B cell (primary cell): ENCODE measurements at regions not wholly inside any gene's neighbourhood (a gene's known extent, or its start where the extent isn't known, plus 50 kb on each side); places are given as distances from the start of the nearest gene placed in this dataset.

Experiments used
- ATAC-seq: fragments of 200-7000 bp; cut with Tn5 transposase; one replicate; pipeline ENCODE4 v1.10.0; 2021; ENCODE audit warnings: low read depth, mild to moderate bottlenecking, moderate number of reproducible peaks, moderate library complexity
- CTCF ChIA-PET: fragments of 350-600 bp; sonication (Branson Sonifier 250); formaldehyde crosslinking; loops from one replicate; lab custom pipeline; 2021; ENCODE audit warnings: antibody characterized with exemption, inconsistent platforms; lab: Charles Lee
- POLR2A ChIA-PET: fragments of 350-600 bp; sonication (Branson Sonifier 250); formaldehyde crosslinking; loops from one replicate; lab custom pipeline; 2021; ENCODE audit warnings: antibody characterized with exemption; lab: Charles Lee
- DNase-seq: peaks from one replicate; pipeline ENCODE4 v3.0.0; 2013
- H2AFZ ChIP-seq: 2 replicates; pipeline ENCODE4 v1.6.1; 2012; ENCODE audit warnings: mild to moderate bottlenecking, low read depth, low read length; ENCODE audit not compliant: insufficient read depth, poor library complexity, severe bottlenecking
- H3K27ac ChIP-seq, 2 donors: 1 replicate in 1 of 2; 2 replicates in 1 of 2; pipeline ENCODE4 v1.5.1; 2012 to 2013; ENCODE audit warnings: low read length in 2 of 2, mild to moderate bottlenecking in 2 of 2, moderate library complexity in 1 of 2
- H3K27me3 ChIP-seq, 4 experiments: fragments of 200-600 bp in 1 of 4; sonication (generic) in 1 of 4; replicated peaks in 1 of 4; 1 replicate in 2 of 4; 2 replicates in 2 of 4; pipeline versions ENCODE4 v1.6.1 to v1.7.0; 2013 to 2016; ENCODE audit warnings: low read length in 3 of 4, mild to moderate bottlenecking in 2 of 4, mixed read lengths in 1 of 4, moderate library complexity in 1 of 4; ENCODE audit not compliant: insufficient read depth in 4 of 4, control insufficient read depth in 3 of 4; ENCODE audit errors: control extremely low read depth in 1 of 4
- H3K36me3 ChIP-seq, 2 experiments: replicated peaks in 1 of 2; 1 replicate in 1 of 2; 2 replicates in 1 of 2; pipeline versions ENCODE4 v1.6.1 to v1.7.1; 2013; ENCODE audit warnings: low read length in 1 of 2; ENCODE audit not compliant: insufficient read depth in 2 of 2, control insufficient read depth in 1 of 2; ENCODE audit errors: control extremely low read depth in 1 of 2, extremely low read depth in 1 of 2
- H3K4me1 ChIP-seq, 2 donors: fragments of 200-600 bp in 1 of 2; sonication (generic) in 1 of 2; 1 replicate in 1 of 2; 2 replicates in 1 of 2; pipeline versions ENCODE4 v1.5.1 to v1.6.1; 2013 to 2017; ENCODE audit warnings: low read length in 2 of 2; ENCODE audit not compliant: control insufficient read depth in 2 of 2, insufficient read depth in 2 of 2
- H3K4me2 ChIP-seq: replicated peaks from 2 replicates; pipeline ENCODE3; 2012; ENCODE audit warnings: mild to moderate bottlenecking, low read depth, low read length; ENCODE audit not compliant: poor library complexity, severe bottlenecking
- H3K4me3 ChIP-seq, 5 experiments: fragments of 200-600 bp in 1 of 5; sonication (generic) in 1 of 5; 1 replicate in 3 of 5; 2 replicates in 2 of 5; pipeline versions ENCODE4 v1.5.1 to v1.7.0; 2011 to 2016; ENCODE audit warnings: low read length in 4 of 5, mild to moderate bottlenecking in 4 of 5, low read depth in 2 of 5, control low read depth in 1 of 5, moderate library complexity in 1 of 5; ENCODE audit not compliant: insufficient read depth in 1 of 5; ENCODE audit errors: control extremely low read depth in 1 of 5, extremely low read depth in 1 of 5
- H3K79me2 ChIP-seq: fragments of 200-600 bp; sonication (generic); one replicate; pipeline ENCODE4 v1.6.0; 2016; ENCODE audit warnings: low read length; ENCODE audit not compliant: control insufficient read depth, insufficient read depth
- H3K9ac ChIP-seq: fragments of 200-600 bp; sonication (generic); 2 replicates; pipeline ENCODE4 v1.6.1; 2017; ENCODE audit warnings: mild to moderate bottlenecking, low read length, moderate library complexity
- H3K9me3 ChIP-seq, 3 donors: one replicate each; pipeline versions ENCODE4 v1.6.1 to v1.7.1; 2013; ENCODE audit warnings: low read length in 2 of 3; ENCODE audit not compliant: control insufficient read depth in 2 of 3, insufficient read depth in 1 of 3; ENCODE audit errors: control extremely low read depth in 1 of 3
- H4K20me1 ChIP-seq: 2 replicates; pipeline ENCODE4 v1.6.0; 2012; ENCODE audit warnings: mild to moderate bottlenecking, low read length; ENCODE audit not compliant: insufficient read depth, control insufficient read depth, poor library complexity, severe bottlenecking
- H3K27ac Mint-ChIP-seq: one replicate; pipeline ENCODE4 v1.8.0; 2021; ENCODE audit warnings: mixed read lengths
- H3K27me3 Mint-ChIP-seq: one replicate; pipeline ENCODE4 v1.8.0; 2021; ENCODE audit warnings: mixed read lengths
- H3K4me1 Mint-ChIP-seq: one replicate; pipeline ENCODE4 v1.8.0; 2021; ENCODE audit warnings: mixed read lengths
- H3K4me3 Mint-ChIP-seq: one replicate; pipeline ENCODE4 v1.8.0; 2021; ENCODE audit warnings: mixed read lengths
- H3K9me3 Mint-ChIP-seq: one replicate; pipeline ENCODE4 v1.8.0; 2022; ENCODE audit warnings: mixed read lengths; ENCODE audit not compliant: insufficient read depth
- CTCF ChIP-seq: fragments of 200-600 bp; IDR thresholded peaks from one replicate; pipeline ENCODE4 v1.8.0; 2022; ENCODE audit warnings: antibody characterized with exemption, mild to moderate bottlenecking
- EZH2 ChIP-seq: IDR thresholded peaks from 2 replicates; pipeline ENCODE4 v1.6.1; 2012; ENCODE audit warnings: borderline replicate concordance, low read depth, mild to moderate bottlenecking, moderate library complexity, low read length; ENCODE audit not compliant: insufficient read depth, poor library complexity, severe bottlenecking
- WGBS: methylation state at CpG from one replicate; pipeline ENCODE4 v1.1.5; 2013; ENCODE audit warnings: missing lambda C conversion rate; ENCODE audit not compliant: insufficient coverage; 5-methylcytosine and 5-hydroxymethylcytosine counted together
- intact Hi-C: fragments of 100-400 bp; cut with micrococcal nuclease; formaldehyde crosslinking; loops from one replicate; pipeline ENCODE4 v1.10.0; 2022

- peak overlapping the region; percentile 15 for H3K4me3 Mint-ChIP-seq
- Histone ChIP-seq H3K27ac (no peak overlapping the region), H3K9ac (no peak overlapping the region), H3K4me1 (peaks cover 8 to 12% of the 10 kb centered on the region in 2 donors), H3K9me3 (peaks cover 0 to 15% (median 0%) of the 10 kb centered on the region in 3 donors), H3K4me2 (no peak overlapping the region), H2AFZ (no peak overlapping the region), H3K79me2 (no peaks in the 10 kb centered on the region), H4K20me1 (no peaks in the 10 kb centered on the region), H3K36me3 (no peaks in the 10 kb centered on the region), H3K27me3 (peaks cover 0 to 6% (median 0%) of the 10 kb centered on the region in 4 experiments), H3K4me3 (no peak overlapping the region)
- intact Hi-C loops = no loop called here
- ATAC-seq (peak; percentile 82), DNase-seq (peak; percentile 72)
- 8% methylated on average over 5 of the region's 5 CpGs for WGBS
- H3K27me3 Mint-ChIP-seq = no peaks in the 10 kb centered on the region
- ChIA-PET POLR2A (no interaction called here), CTCF (no interaction called here)
- TF ChIP-seq CTCF (no peak), EZH2 (no peak)
- peaks cover 28% of the 10 kb centered on the region for H3K4me1 Mint-ChIP-seq
- peak overlapping the region; percentile 23 for H3K27ac Mint-ChIP-seq
- H3K9me3 Mint-ChIP-seq = no peaks in the 10 kb centered on the region
Observed at GRCh38 chr14:97177635-97178034, 380.5 kb downstream of the VRK1 start.

- TF ChIP-seq CTCF (no peak), EZH2 (no peak)
- Histone ChIP-seq H3K9ac (no peak overlapping the region), H3K79me2 (no peaks in the 10 kb centered on the region), H4K20me1 (no peaks in the 10 kb centered on the region), H2AFZ (no peak overlapping the region), H3K27ac (no peak overlapping the region), H3K4me2 (no peak overlapping the region), H3K9me3 (peaks cover 0 to 10% (median 0%) of the 10 kb centered on the region in 3 donors), H3K27me3 (no peaks in the 10 kb centered on the region), H3K4me1 (peaks cover 8 to 12% of the 10 kb centered on the region in 2 donors), H3K36me3 (no peaks in the 10 kb centered on the region), H3K4me3 (no peak overlapping the region)
- POLR2A ChIA-PET = no interaction called here
- WGBS = 59% methylated on average over 4 of the region's 5 CpGs
- Mint-ChIP-seq H3K4me3 (no peak overlapping the region), H3K27ac (no peak overlapping the region), H3K9me3 (no peaks in the 10 kb centered on the region), H3K27me3 (no peaks in the 10 kb centered on the region), H3K4me1 (peaks cover 28% of the 10 kb centered on the region)
- DNase-seq (no peak), ATAC-seq (no peak)
- intact Hi-C loops = no loop called here
- CTCF ChIA-PET = no interaction called here
Observed at GRCh38 chr14:97178781-97179180, 381.6 kb downstream of the VRK1 start.
